D341Med (cell line): ENCODE measurements at regions not wholly inside any gene's neighbourhood (a gene's known extent, or its start where the extent isn't known, plus 50 kb on each side); places are given as distances from the start of the nearest gene placed in this dataset.
"Not testable (repeated sequence)": the region's sequence is repeated elsewhere in the genome, so short reads cannot be mapped to it uniquely, and the experiment has no call there.

Experiments used
- DNase-seq: peaks from one replicate; pipeline ENCODE4 v3.0.0; 2012; ENCODE audit warnings: low spot score

GRCh38 chr16:88128556-88128955 lies 177.3 kb downstream of the BANP start:
- DNase-seq = no peak

- DNase-seq = not testable (repeated sequence)
Observed at GRCh38 chr16:88129133-88129532, 177.9 kb downstream of the BANP start.

GRCh38 chr16:88130016-88130415 lies 178.8 kb downstream of the BANP start:
- no peak for DNase-seq

GRCh38 chr16:88130681-88131080 lies 179.4 kb downstream of the BANP start:
- DNase-seq = no peak

GRCh38 chr16:88131256-88131655 lies 180.0 kb downstream of the BANP start:
- no peak for DNase-seq

GRCh38 chr16:88131966-88132365 lies 180.7 kb downstream of the BANP start:
- DNase-seq = no peak

GRCh38 chr16:88132836-88133506 lies 181.7 kb downstream of the BANP start:
- DNase-seq = no peak

- no peak for DNase-seq
Observed at GRCh38 chr16:88133507-88133843, 182.2 kb downstream of the BANP start.

- not testable (repeated sequence) for DNase-seq
Observed at GRCh38 chr16:88134172-88134898, 183.1 kb downstream of the BANP start.

GRCh38 chr16:88134899-88135682 lies 183.9 kb downstream of the BANP start:
- DNase-seq = not testable (repeated sequence)

- not testable (repeated sequence) for DNase-seq
Observed at GRCh38 chr16:88136211-88136713, 185.0 kb downstream of the BANP start.

GRCh38 chr16:88136939-88137338 lies 185.7 kb downstream of the BANP start:
- DNase-seq = not testable (repeated sequence)

- DNase-seq = not testable (repeated sequence)
Observed at GRCh38 chr16:88139141-88139540, 187.9 kb downstream of the BANP start.

- not testable (repeated sequence) for DNase-seq
Observed at GRCh38 chr16:88140195-88140594, 189.0 kb downstream of the BANP start.

- no peak for DNase-seq
Observed at GRCh38 chr16:88141580-88141979, 190.3 kb downstream of the BANP start.

GRCh38 chr16:88142056-88142935 lies 191.1 kb downstream of the BANP start:
- DNase-seq = not testable (repeated sequence)

- DNase-seq = not testable (repeated sequence)
Observed at GRCh38 chr16:88143122-88144027, 192.1 kb downstream of the BANP start.

GRCh38 chr16:88144028-88144511 lies 192.8 kb downstream of the BANP start:
- no peak for DNase-seq

- not testable (repeated sequence) for DNase-seq
Observed at GRCh38 chr16:88145376-88145775, 194.1 kb downstream of the BANP start.

GRCh38 chr16:88145824-88146405 lies 194.7 kb downstream of the BANP start:
- DNase-seq = not testable (repeated sequence)
